Astrocyte (in vitro differentiated cells and primary cell): ENCODE measurements at regions not wholly inside any gene's neighbourhood (a gene's known extent, or its start where the extent isn't known, plus 50 kb on each side); places are given as distances from the start of the nearest gene placed in this dataset.
"Not testable (repeated sequence)": the region's sequence is repeated elsewhere in the genome, so short reads cannot be mapped to it uniquely, and the experiment has no call there.

Source experiments
- DNase-seq: peaks from one replicate; pipeline ENCODE4 v3.0.0-alpha.2; 2010; ENCODE audit warnings: low read depth
- FAIRE-seq: peaks from 2 replicates; lab custom pipeline; 2011; peaks lifted over from hg19 to GRCh38; lab: Jason Lieb, UNC
- H2AFZ ChIP-seq: 2 replicates; pipeline ENCODE4 v1.6.0; 2012; ENCODE audit warnings: low read depth, low read length, inconsistent platforms
- H3K27ac ChIP-seq: 2 replicates; pipeline ENCODE4 v1.5.1; 2011; ENCODE audit warnings: low read depth, low read length, inconsistent platforms
- H3K27me3 ChIP-seq: 2 replicates; pipeline ENCODE4 v1.6.0; 2011; ENCODE audit warnings: low read length, inconsistent platforms; ENCODE audit not compliant: insufficient read depth
- H3K36me3 ChIP-seq: 2 replicates; pipeline ENCODE4 v1.5.1; 2011; ENCODE audit warnings: low read length, inconsistent platforms; ENCODE audit not compliant: insufficient read depth
- H3K4me1 ChIP-seq: 2 replicates; pipeline ENCODE4 v1.5.1; 2011; ENCODE audit warnings: low read length, inconsistent platforms; ENCODE audit not compliant: insufficient read depth
- H3K4me2 ChIP-seq: 2 replicates; pipeline ENCODE4 v1.6.0; 2012; ENCODE audit warnings: low read length, inconsistent platforms
- H3K4me3 ChIP-seq: 2 replicates; pipeline ENCODE4 v1.5.1; 2011; ENCODE audit warnings: low read depth, mild to moderate bottlenecking, low read length, inconsistent platforms; ENCODE audit not compliant: insufficient read depth
- H3K79me2 ChIP-seq: 2 replicates; pipeline ENCODE4 v1.6.0; 2012; ENCODE audit warnings: mild to moderate bottlenecking, low read length, inconsistent platforms; ENCODE audit not compliant: insufficient read depth
- H3K9ac ChIP-seq: 2 replicates; pipeline ENCODE4 v1.6.0; 2012; ENCODE audit warnings: mild to moderate bottlenecking, low read length, inconsistent platforms
- H3K9me3 ChIP-seq: 2 replicates; pipeline ENCODE4 v1.5.1; 2012; ENCODE audit warnings: low read depth, mild to moderate bottlenecking, low read length, inconsistent platforms; ENCODE audit not compliant: insufficient read depth
- H4K20me1 ChIP-seq: 2 replicates; pipeline ENCODE4 v1.6.0; 2012; ENCODE audit warnings: low read length, inconsistent platforms; ENCODE audit not compliant: insufficient read depth
- H3K27ac Mint-ChIP-seq: one replicate; pipeline ENCODE4 v1.8.0; 2021; ENCODE audit warnings: mild to moderate bottlenecking, mixed read lengths; ENCODE audit not compliant: unreplicated experiment
- H3K27me3 Mint-ChIP-seq: one replicate; pipeline ENCODE4 v1.8.0; 2021; ENCODE audit warnings: low read depth, mixed read lengths; ENCODE audit not compliant: unreplicated experiment
- H3K36me3 Mint-ChIP-seq: one replicate; pipeline ENCODE4 v1.8.0; 2021; ENCODE audit warnings: low read depth, mixed read lengths; ENCODE audit not compliant: unreplicated experiment
- H3K4me1 Mint-ChIP-seq: one replicate; pipeline ENCODE4 v1.8.0; 2021; ENCODE audit warnings: low read depth, mixed read lengths; ENCODE audit not compliant: unreplicated experiment
- H3K4me3 Mint-ChIP-seq: one replicate; pipeline ENCODE4 v1.8.0; 2021; ENCODE audit warnings: mild to moderate bottlenecking, moderate library complexity, mixed read lengths; ENCODE audit not compliant: unreplicated experiment
- H3K9me3 Mint-ChIP-seq: one replicate; pipeline ENCODE4 v1.8.0; 2021; ENCODE audit warnings: mild to moderate bottlenecking, mixed read lengths; ENCODE audit not compliant: unreplicated experiment
- EZH2 ChIP-seq: IDR thresholded peaks from 2 replicates; pipeline ENCODE4 v1.6.1; 2012; ENCODE audit warnings: mild to moderate bottlenecking, low read length, inconsistent platforms; ENCODE audit not compliant: insufficient read depth
- TF ChIP-seq, protein P1 (sequence below): IDR thresholded peaks from 2 replicates; pipeline ENCODE4 v1.5.1; 2011; ENCODE audit warnings: low read depth, mild to moderate bottlenecking, inconsistent platforms, low read length, moderate library complexity; ENCODE audit not compliant: insufficient read depth

DNA sequence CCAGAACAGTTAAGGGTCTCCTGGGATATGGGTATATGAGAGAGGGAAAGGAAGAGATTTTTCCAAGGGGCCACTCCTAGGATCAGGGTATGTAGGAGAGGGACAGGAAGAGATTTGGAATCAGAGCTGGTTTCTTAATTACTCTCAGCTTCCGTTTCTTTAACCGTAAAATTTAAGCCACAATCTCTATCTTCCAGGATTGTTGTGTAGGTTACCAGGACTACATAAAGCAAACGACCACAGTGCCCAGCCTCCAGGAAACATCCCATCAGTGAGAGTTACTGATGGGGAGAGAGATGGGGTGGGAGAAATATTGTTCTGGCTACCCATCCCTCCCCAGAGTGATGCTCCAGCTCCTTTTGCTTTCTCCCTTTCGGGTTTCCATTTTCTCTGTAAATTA, 114.6 kb upstream of the THUMPD2 start:
- TF ChIP-seq, protein P1, sequence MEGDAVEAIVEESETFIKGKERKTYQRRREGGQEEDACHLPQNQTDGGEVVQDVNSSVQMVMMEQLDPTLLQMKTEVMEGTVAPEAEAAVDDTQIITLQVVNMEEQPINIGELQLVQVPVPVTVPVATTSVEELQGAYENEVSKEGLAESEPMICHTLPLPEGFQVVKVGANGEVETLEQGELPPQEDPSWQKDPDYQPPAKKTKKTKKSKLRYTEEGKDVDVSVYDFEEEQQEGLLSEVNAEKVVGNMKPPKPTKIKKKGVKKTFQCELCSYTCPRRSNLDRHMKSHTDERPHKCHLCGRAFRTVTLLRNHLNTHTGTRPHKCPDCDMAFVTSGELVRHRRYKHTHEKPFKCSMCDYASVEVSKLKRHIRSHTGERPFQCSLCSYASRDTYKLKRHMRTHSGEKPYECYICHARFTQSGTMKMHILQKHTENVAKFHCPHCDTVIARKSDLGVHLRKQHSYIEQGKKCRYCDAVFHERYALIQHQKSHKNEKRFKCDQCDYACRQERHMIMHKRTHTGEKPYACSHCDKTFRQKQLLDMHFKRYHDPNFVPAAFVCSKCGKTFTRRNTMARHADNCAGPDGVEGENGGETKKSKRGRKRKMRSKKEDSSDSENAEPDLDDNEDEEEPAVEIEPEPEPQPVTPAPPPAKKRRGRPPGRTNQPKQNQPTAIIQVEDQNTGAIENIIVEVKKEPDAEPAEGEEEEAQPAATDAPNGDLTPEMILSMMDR, result no peak
- TF ChIP-seq EZH2, result no peak
- no peaks in the 10 kb centered on the region for H3K27me3 Mint-ChIP-seq
- H3K4me3 ChIP-seq, result no peak overlapping the region
- no peaks in the 10 kb centered on the region for H3K27me3 ChIP-seq
- H3K4me2 ChIP-seq, result no peak overlapping the region
- H3K36me3 Mint-ChIP-seq, result no peaks in the 10 kb centered on the region
- H2AFZ ChIP-seq, result no peak overlapping the region
- no peak overlapping the region for H3K4me3 Mint-ChIP-seq
- no peaks in the 10 kb centered on the region for H3K36me3 ChIP-seq
- H3K4me1 Mint-ChIP-seq, result no peaks in the 10 kb centered on the region
- H3K27ac ChIP-seq, result no peak overlapping the region
- no peaks in the 10 kb centered on the region for H3K9me3 ChIP-seq
- no peaks in the 10 kb centered on the region for H4K20me1 ChIP-seq
- no peak overlapping the region for H3K27ac Mint-ChIP-seq
- no peaks in the 10 kb centered on the region for H3K9me3 Mint-ChIP-seq
- no peak overlapping the region for H3K9ac ChIP-seq
- H3K4me1 ChIP-seq, result no peaks in the 10 kb centered on the region
- no peak for FAIRE-seq
- H3K79me2 ChIP-seq, result no peaks in the 10 kb centered on the region
- no peak for DNase-seq

DNA sequence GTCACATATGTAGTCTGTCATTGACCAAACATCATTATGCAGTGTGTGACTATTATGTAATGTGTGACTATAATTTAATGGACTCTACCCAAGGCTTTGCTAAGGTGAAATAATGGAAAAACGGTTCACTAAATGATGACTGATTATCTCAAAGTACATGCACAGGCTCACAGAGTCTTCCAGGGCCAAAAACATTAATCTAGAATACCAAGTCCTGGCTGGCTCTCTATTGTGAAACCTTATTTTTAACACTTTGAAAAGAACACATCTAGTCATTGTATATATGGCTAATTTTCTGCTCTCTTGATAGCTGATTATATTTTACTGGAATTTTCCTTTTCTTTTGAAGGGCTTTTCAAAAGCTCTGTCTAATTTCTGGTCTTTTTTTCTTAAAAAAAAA, 102.9 kb upstream of the THUMPD2 start:
- H4K20me1 ChIP-seq, result no peaks in the 10 kb centered on the region
- Mint-ChIP-seq H3K36me3 (no peaks in the 10 kb centered on the region), H3K9me3 (no peaks in the 10 kb centered on the region), H3K4me3 (no peak overlapping the region), H3K27me3 (no peaks in the 10 kb centered on the region), H3K27ac (peak overlapping the region; percentile 42), H3K4me1 (peaks cover 12% of the 10 kb centered on the region)
- H2AFZ ChIP-seq, result no peak overlapping the region
- no peak overlapping the region for H3K27ac ChIP-seq
- no peaks in the 10 kb centered on the region for H3K79me2 ChIP-seq
- H3K4me3 ChIP-seq, result no peak overlapping the region
- no peak overlapping the region for H3K9ac ChIP-seq
- FAIRE-seq, result no peak
- DNase-seq, result no peak
- H3K27me3 ChIP-seq, result no peaks in the 10 kb centered on the region
- no peaks in the 10 kb centered on the region for H3K9me3 ChIP-seq
- no peak overlapping the region for H3K4me2 ChIP-seq
- no peaks in the 10 kb centered on the region for H3K36me3 ChIP-seq
- no peak for TF ChIP-seq EZH2
- TF ChIP-seq, protein P1, result no peak
- no peaks in the 10 kb centered on the region for H3K4me1 ChIP-seq

DNA sequence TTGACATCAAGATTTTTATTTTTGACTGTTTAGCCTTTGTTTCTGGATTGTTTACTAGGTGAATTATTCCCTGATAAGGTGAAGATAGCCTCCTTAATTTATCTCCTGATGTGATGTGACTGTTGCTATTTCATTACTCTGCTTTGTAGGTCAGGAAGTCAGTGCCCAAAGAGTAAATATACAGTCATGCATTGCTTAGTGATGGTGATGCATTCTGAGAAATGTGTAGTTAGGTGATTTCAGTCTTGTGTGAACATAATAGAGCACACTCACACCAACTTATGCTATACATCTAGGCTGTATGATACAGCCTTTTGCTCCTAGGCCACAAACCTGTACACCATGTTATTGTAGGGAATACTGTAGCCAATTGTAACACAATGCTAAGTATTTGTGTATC, 102.4 kb upstream of the THUMPD2 start:
- FAIRE-seq, result no peak
- H3K4me3 ChIP-seq, result no peak overlapping the region
- Mint-ChIP-seq H3K4me3 (no peak overlapping the region), H3K27ac (no peak overlapping the region), H3K27me3 (no peaks in the 10 kb centered on the region), H3K4me1 (peaks cover 12% of the 10 kb centered on the region), H3K36me3 (no peaks in the 10 kb centered on the region), H3K9me3 (no peaks in the 10 kb centered on the region)
- H3K79me2 ChIP-seq, result no peaks in the 10 kb centered on the region
- DNase-seq, result no peak
- H3K4me1 ChIP-seq, result no peaks in the 10 kb centered on the region
- H3K9ac ChIP-seq, result no peak overlapping the region
- no peak overlapping the region for H3K4me2 ChIP-seq
- H3K27me3 ChIP-seq, result no peaks in the 10 kb centered on the region
- H2AFZ ChIP-seq, result no peak overlapping the region
- H4K20me1 ChIP-seq, result no peaks in the 10 kb centered on the region
- no peak for TF ChIP-seq EZH2
- TF ChIP-seq, protein P1, result no peak
- H3K9me3 ChIP-seq, result no peaks in the 10 kb centered on the region
- H3K36me3 ChIP-seq, result no peaks in the 10 kb centered on the region
- H3K27ac ChIP-seq, result no peak overlapping the region

DNA sequence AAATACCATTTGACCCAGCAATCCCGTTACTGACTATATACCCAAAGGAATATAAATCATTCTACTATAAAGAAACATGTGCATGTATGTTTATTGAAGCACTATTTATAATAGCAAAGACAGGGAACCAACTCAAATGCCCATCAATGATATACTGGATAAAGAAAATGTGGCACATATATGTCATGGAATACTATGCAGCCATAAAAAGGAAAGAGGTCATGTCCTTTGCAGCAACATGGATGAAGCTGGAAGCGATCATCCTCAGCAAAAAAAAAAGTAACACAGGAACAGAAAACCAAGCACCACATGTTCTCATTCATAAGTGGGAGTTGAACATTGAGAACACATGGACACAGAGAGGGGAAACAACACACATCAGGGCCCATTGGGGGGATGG, 99.9 kb upstream of the THUMPD2 start:
- not testable (repeated sequence) for H3K4me3 ChIP-seq, H4K20me1 ChIP-seq, H3K9ac ChIP-seq, FAIRE-seq, H3K36me3 Mint-ChIP-seq, H3K4me2 ChIP-seq, H3K4me3 Mint-ChIP-seq, H3K79me2 ChIP-seq, H2AFZ ChIP-seq, H3K27ac Mint-ChIP-seq, H3K36me3 ChIP-seq, H3K9me3 Mint-ChIP-seq, DNase-seq, H3K27me3 ChIP-seq, H3K27me3 Mint-ChIP-seq, H3K9me3 ChIP-seq, H3K27ac ChIP-seq
- peaks cover 10% of the 10 kb centered on the region for H3K4me1 ChIP-seq
- peaks cover 21% of the 10 kb centered on the region for H3K4me1 Mint-ChIP-seq
